Endothelial cell of umbilical vein (primary cell): ENCODE measurements at regions not wholly inside any gene's neighbourhood (a gene's known extent, or its start where the extent isn't known, plus 50 kb on each side); places are given as distances from the start of the nearest gene placed in this dataset.

ENCODE experiments used
- BruUV-seq: library from RNA; stranded (reverse); fragments of 400-500 nt; replicated peaks from 2 replicates; lab custom pipeline; 2021; lab: Mats Ljungman, UMichigan
- CTCF ChIA-PET: fragments of 300-600, 350-600 bp; sonication (Branson Sonifier 250); formaldehyde crosslinking; loops from one replicate; lab custom pipeline; 2021; ENCODE audit warnings: antibody characterized with exemption, inconsistent platforms; lab: Charles Lee
- POLR2A ChIA-PET: fragments of 300-600, 350-600 bp; sonication (Branson Sonifier 250); formaldehyde crosslinking; loops from one replicate; lab custom pipeline; 2021; ENCODE audit warnings: antibody characterized with exemption, inconsistent platforms; lab: Charles Lee
- DNase-seq: peaks from one replicate; pipeline ENCODE4 v3.0.0-alpha.2; 2011; ENCODE audit warnings: low read depth, low spot score
- FAIRE-seq: peaks from 2 replicates; lab custom pipeline; 2011; peaks lifted over from hg19 to GRCh38; lab: Jason Lieb, UNC
- H2AFZ ChIP-seq: 2 replicates; pipeline ENCODE4 v1.6.0; 2012; ENCODE audit warnings: low read depth, low read length, control low read depth, inconsistent platforms
- H3K27ac ChIP-seq: 2 replicates; pipeline ENCODE4 v1.5.1; 2011; ENCODE audit warnings: low read depth, mild to moderate bottlenecking, control low read depth, low read length, moderate library complexity; ENCODE audit not compliant: insufficient read depth
- H3K27me3 ChIP-seq, 2 experiments: 2 replicates each; pipeline versions ENCODE4 v1.6.0 to v1.6.1; 2011; ENCODE audit warnings: low read length in 2 of 2, mixed read lengths in 1 of 2; ENCODE audit not compliant: control insufficient read depth in 2 of 2, insufficient read depth in 2 of 2
- H3K36me3 ChIP-seq, 2 experiments: 2 replicates in 1 of 2; 3 replicates in 1 of 2; pipeline ENCODE4 v1.5.1; 2011; ENCODE audit warnings: low read length in 2 of 2, mild to moderate bottlenecking in 1 of 2, moderate library complexity in 1 of 2; ENCODE audit not compliant: control insufficient read depth in 2 of 2, insufficient read depth in 2 of 2; ENCODE audit errors: extremely low read depth in 1 of 2
- H3K4me1 ChIP-seq: 3 replicates; pipeline ENCODE4 v1.5.1; 2011; ENCODE audit warnings: mild to moderate bottlenecking, low read length; ENCODE audit not compliant: control insufficient read depth, insufficient read depth; ENCODE audit errors: extremely low read depth
- H3K4me2 ChIP-seq: 2 replicates; pipeline ENCODE4 v1.6.1; 2011; ENCODE audit warnings: low read length, control low read depth, mixed read lengths; ENCODE audit not compliant: insufficient read depth
- H3K4me3 ChIP-seq, 3 experiments: fragments of 200-600 bp in 1 of 3; sonication (generic), shearing (Covaris generic) in 1 of 3; replicated peaks in 1 of 3; 2 replicates each; pipeline ENCODE4 v1.5.1; 2011 to 2016; ENCODE audit warnings: control low read depth in 3 of 3, low read length in 3 of 3, mild to moderate bottlenecking in 2 of 3, inconsistent platforms in 1 of 3, low read depth in 1 of 3, moderate library complexity in 1 of 3; ENCODE audit not compliant: insufficient read depth in 1 of 3
- H3K79me2 ChIP-seq: 2 replicates; pipeline ENCODE4 v1.6.0; 2012; ENCODE audit warnings: low read length, inconsistent platforms; ENCODE audit not compliant: control insufficient read depth, insufficient read depth
- H3K9ac ChIP-seq: replicated peaks from 2 replicates; pipeline ENCODE3; 2011; ENCODE audit warnings: low read length, control low read depth; ENCODE audit not compliant: insufficient read depth; ENCODE audit errors: extremely low read depth
- H3K9me1 ChIP-seq: replicated peaks from 3 replicates; pipeline ENCODE4 v1.6.0; 2011; ENCODE audit warnings: mild to moderate bottlenecking, low read length; ENCODE audit not compliant: control insufficient read depth, insufficient read depth; ENCODE audit errors: extremely low read depth
- H3K9me3 ChIP-seq: replicated peaks from 2 replicates; pipeline ENCODE4 v1.5.1; 2012; ENCODE audit warnings: low read length, inconsistent platforms; ENCODE audit not compliant: control insufficient read depth, insufficient read depth
- H4K20me1 ChIP-seq: replicated peaks from 2 replicates; pipeline ENCODE3; 2011; ENCODE audit warnings: mild to moderate bottlenecking, low read length; ENCODE audit not compliant: control insufficient read depth, insufficient read depth; ENCODE audit errors: extremely low read depth
- EZH2 ChIP-seq: IDR thresholded peaks from 2 replicates; pipeline ENCODE4 v1.6.1; 2012; ENCODE audit warnings: borderline replicate concordance, low read depth, mild to moderate bottlenecking, moderate library complexity, low read length, inconsistent platforms; ENCODE audit not compliant: severe bottlenecking
- FOS ChIP-seq: IDR thresholded peaks from 2 replicates; pipeline ENCODE4 v1.6.1; 2011; ENCODE audit warnings: mild to moderate bottlenecking, low read length, moderate library complexity, borderline replicate concordance; ENCODE audit not compliant: insufficient read depth
- GATA2 ChIP-seq: IDR thresholded peaks from 2 replicates; pipeline ENCODE4 v1.7.0; 2011; ENCODE audit warnings: low read depth, mild to moderate bottlenecking, moderate library complexity, mixed read lengths, low read length; ENCODE audit not compliant: insufficient read length, insufficient read depth
- JUN ChIP-seq: IDR thresholded peaks from 2 replicates; pipeline ENCODE4 v1.6.1; 2011; ENCODE audit warnings: borderline replicate concordance, low read depth; ENCODE audit not compliant: insufficient read length, insufficient read depth
- MYC ChIP-seq: IDR thresholded peaks from one replicate; pipeline ENCODE4 v1.6.1; 2011; ENCODE audit warnings: mild to moderate bottlenecking, low read depth, low read length
- POLR2A ChIP-seq: IDR thresholded peaks from 2 replicates; pipeline ENCODE4 v1.6.1; 2012; ENCODE audit warnings: low read depth, mild to moderate bottlenecking, control low read depth, low read length
- POLR2AphosphoS5 ChIP-seq: IDR thresholded peaks from 2 replicates; pipeline ENCODE4 v1.6.1; 2012; ENCODE audit warnings: low read depth, mild to moderate bottlenecking, control low read depth, low read length, moderate library complexity; ENCODE audit not compliant: insufficient read depth
- dilution Hi-C: fragments of 300-500 bp; cut with MboI; formaldehyde crosslinking; loops from one replicate; pipeline ENCODE4 v1.15.0; 2019; ENCODE audit warnings: low sequenced_read_pairs; ENCODE audit not compliant: extremely low pct_ligation_motif_present
- intact Hi-C: fragments of 100-400 bp; cut with micrococcal nuclease; formaldehyde crosslinking; loops from one replicate; pipeline ENCODE4 v1.10.0; 2022
- TF ChIP-seq, protein P1 (sequence below), 2 donors: IDR thresholded peaks; 1 replicate in 1 of 2; 2 replicates in 1 of 2; pipeline ENCODE4 v1.5.1; 2011; ENCODE audit warnings: low read length in 2 of 2, mild to moderate bottlenecking in 2 of 2, moderate library complexity in 2 of 2, control low read depth in 1 of 2, inconsistent platforms in 1 of 2, low read depth in 1 of 2; ENCODE audit not compliant: insufficient read depth in 1 of 2; ENCODE audit errors: extremely low read depth in 1 of 2
- TF ChIP-seq, protein P2 (sequence below): IDR thresholded peaks from 2 replicates; pipeline ENCODE4 v1.6.1; 2011; ENCODE audit not compliant: insufficient read depth, insufficient read length

DNA sequence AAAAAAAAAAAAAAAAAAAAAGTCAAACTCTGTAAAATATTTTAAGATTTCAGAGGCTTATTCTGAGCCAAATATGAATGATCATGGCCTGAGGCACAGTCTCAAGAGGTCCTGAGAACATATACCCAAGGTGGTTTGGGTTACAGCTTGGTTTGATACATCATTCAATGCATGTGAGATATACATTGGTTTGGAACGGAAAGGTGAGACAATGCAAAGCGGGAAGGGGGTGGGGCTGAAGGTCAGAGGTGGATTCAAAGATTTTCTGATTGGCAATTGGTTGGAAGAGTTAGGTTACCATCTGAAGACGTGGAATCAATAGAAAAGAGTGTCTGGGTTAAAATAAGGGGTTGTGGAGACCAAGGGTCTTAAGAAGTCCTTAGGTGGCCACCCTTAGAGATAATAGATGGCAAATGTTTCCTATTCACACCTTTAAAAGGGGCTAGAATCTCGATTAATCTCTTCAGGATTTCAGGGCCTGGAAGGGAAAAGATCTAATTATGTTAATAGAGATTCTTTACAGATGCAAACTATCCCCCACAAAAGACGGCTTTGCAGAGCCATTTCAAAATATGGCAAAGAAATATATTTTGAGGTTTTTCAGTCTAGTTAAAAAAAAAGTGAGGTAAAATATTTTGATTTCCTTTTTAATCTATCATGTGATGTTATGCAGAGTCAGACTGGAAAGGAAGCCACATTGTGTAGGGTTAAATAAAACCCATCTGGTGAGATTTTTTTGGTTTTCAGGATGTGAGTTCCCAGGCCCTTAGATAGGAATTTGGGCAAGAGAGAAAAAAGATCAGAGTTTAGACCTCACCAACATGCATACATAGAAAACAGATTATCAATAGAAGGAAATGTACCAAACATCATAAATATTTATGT is 173.8 kb upstream of the CNOT2 start:
- intact Hi-C loops: no loop called here

More for the DNA sequence above, 173.8 kb upstream of the CNOT2 start:
- ChIA-PET POLR2A (no interaction called here), CTCF (no interaction called here)
- H3K27ac ChIP-seq: no peak overlapping the region
- no peak overlapping the region for H3K4me2 ChIP-seq
- H4K20me1 ChIP-seq: no peaks in the 10 kb centered on the region
- TF ChIP-seq, protein P1, sequence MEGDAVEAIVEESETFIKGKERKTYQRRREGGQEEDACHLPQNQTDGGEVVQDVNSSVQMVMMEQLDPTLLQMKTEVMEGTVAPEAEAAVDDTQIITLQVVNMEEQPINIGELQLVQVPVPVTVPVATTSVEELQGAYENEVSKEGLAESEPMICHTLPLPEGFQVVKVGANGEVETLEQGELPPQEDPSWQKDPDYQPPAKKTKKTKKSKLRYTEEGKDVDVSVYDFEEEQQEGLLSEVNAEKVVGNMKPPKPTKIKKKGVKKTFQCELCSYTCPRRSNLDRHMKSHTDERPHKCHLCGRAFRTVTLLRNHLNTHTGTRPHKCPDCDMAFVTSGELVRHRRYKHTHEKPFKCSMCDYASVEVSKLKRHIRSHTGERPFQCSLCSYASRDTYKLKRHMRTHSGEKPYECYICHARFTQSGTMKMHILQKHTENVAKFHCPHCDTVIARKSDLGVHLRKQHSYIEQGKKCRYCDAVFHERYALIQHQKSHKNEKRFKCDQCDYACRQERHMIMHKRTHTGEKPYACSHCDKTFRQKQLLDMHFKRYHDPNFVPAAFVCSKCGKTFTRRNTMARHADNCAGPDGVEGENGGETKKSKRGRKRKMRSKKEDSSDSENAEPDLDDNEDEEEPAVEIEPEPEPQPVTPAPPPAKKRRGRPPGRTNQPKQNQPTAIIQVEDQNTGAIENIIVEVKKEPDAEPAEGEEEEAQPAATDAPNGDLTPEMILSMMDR (IDR thresholded peaks at IDR 0.05; ENCODE audit: extremely low read depth in 1 of 2, insufficient read depth in 1 of 2, low read depth in 1 of 2, low read length in 2 of 2): no peak
- no peak for TF ChIP-seq JUN
- TF ChIP-seq POLR2A: no peak
- no peak for TF ChIP-seq POLR2AphosphoS5
- no peak for TF ChIP-seq FOS
- no peak for TF ChIP-seq EZH2
- TF ChIP-seq, protein P2, sequence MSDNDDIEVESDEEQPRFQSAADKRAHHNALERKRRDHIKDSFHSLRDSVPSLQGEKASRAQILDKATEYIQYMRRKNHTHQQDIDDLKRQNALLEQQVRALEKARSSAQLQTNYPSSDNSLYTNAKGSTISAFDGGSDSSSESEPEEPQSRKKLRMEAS: no peak
- TF ChIP-seq GATA2: no peak
- TF ChIP-seq MYC: no peak
- H3K9me3 ChIP-seq: no peaks in the 10 kb centered on the region
- H3K4me1 ChIP-seq: no peaks in the 10 kb centered on the region
- FAIRE-seq (no peak), DNase-seq (no peak)
- dilution Hi-C loops: no loop called here
- no peak overlapping the region for H3K9ac ChIP-seq
- BruUV-seq: no TSS peak
- no peak overlapping the region for H2AFZ ChIP-seq
- H3K27me3 ChIP-seq: no peaks in the 10 kb centered on the region
- H3K9me1 ChIP-seq: no peaks in the 10 kb centered on the region
- no peak overlapping the region for H3K4me3 ChIP-seq
- H3K36me3 ChIP-seq: no peaks in the 10 kb centered on the region
- no peaks in the 10 kb centered on the region for H3K79me2 ChIP-seq
